Small intestine (tissue), 7 donors: ENCODE measurements at regions not wholly inside any gene's neighbourhood (a gene's known extent, or its start where the extent isn't known, plus 50 kb on each side); places are given as distances from the start of the nearest gene placed in this dataset.

ENCODE experiments used
- DNase-seq, 2 donors: peaks; one replicate each; pipeline versions ENCODE4 v3.0.0 to v3.0.0-alpha.2; 2013
- FAIRE-seq: peaks from 2 replicates; lab custom pipeline; 2012; peaks lifted over from hg19 to GRCh38; lab: Jason Lieb, UNC
- H3K27ac ChIP-seq, 3 donors: one replicate each; pipeline ENCODE4 v1.5.1; 2013; ENCODE audit warnings: low read length in 2 of 3, mild to moderate bottlenecking in 2 of 3, control low read depth in 1 of 3, inconsistent platforms in 1 of 3, low read depth in 1 of 3, moderate library complexity in 1 of 3
- H3K27me3 ChIP-seq, 3 donors: one replicate each; pipeline ENCODE4 v1.6.1; 2013; ENCODE audit warnings: low read length in 3 of 3, inconsistent platforms in 1 of 3; ENCODE audit not compliant: control insufficient read depth in 3 of 3, insufficient read depth in 3 of 3
- H3K36me3 ChIP-seq, 3 donors: one replicate each; pipeline ENCODE4 v1.6.1; 2013; ENCODE audit warnings: low read length in 3 of 3, inconsistent platforms in 1 of 3, low read depth in 1 of 3, mild to moderate bottlenecking in 1 of 3, moderate library complexity in 1 of 3; ENCODE audit not compliant: control insufficient read depth in 3 of 3, insufficient read depth in 2 of 3
- H3K4me1 ChIP-seq, 3 donors: one replicate each; pipeline ENCODE4 v1.6.1; 2013; ENCODE audit warnings: low read length in 2 of 3, inconsistent platforms in 1 of 3, low read depth in 1 of 3, mild to moderate bottlenecking in 1 of 3, moderate library complexity in 1 of 3; ENCODE audit not compliant: control insufficient read depth in 3 of 3, insufficient read depth in 2 of 3
- H3K4me3 ChIP-seq, 3 donors: one replicate each; pipeline ENCODE4 v1.5.1; 2013; ENCODE audit warnings: low read length in 3 of 3, control low read depth in 1 of 3, inconsistent platforms in 1 of 3, low read depth in 1 of 3, mild to moderate bottlenecking in 1 of 3, moderate library complexity in 1 of 3
- H3K9me3 ChIP-seq, 2 donors: one replicate each; pipeline ENCODE4 v1.6.1; 2013; ENCODE audit warnings: low read depth in 1 of 2, low read length in 1 of 2; ENCODE audit not compliant: control insufficient read depth in 2 of 2, insufficient read depth in 1 of 2
- WGBS, 3 donors: extraction: QIAGEN DNeasy Blood & Tissue Kit; methylation state at CpG; one replicate each; pipeline ENCODE4 v1.1.7; 2013; 5-methylcytosine and 5-hydroxymethylcytosine counted together
- donor health status: healthy with polysubstance abuse.
- donor health status: control.
- donor health status: control.
- donor health status: Bipolar disorder and iron deficiency.
- donor health status: healthy.

GRCh38 chr7:86968618-86969017, 90.8 kb downstream of the ELAPOR2 start:
- FAIRE-seq: no peak
- H3K4me3 ChIP-seq: no peak overlapping the region
- no peaks in the 10 kb centered on the region for H3K4me1 ChIP-seq
- DNase-seq: peak in 1 of 2 donors; percentile 1
- no peaks in the 10 kb centered on the region for H3K36me3 ChIP-seq
- H3K27me3 ChIP-seq: no peaks in the 10 kb centered on the region
- no peaks in the 10 kb centered on the region for H3K9me3 ChIP-seq
- H3K27ac ChIP-seq: no peak overlapping the region

- Histone ChIP-seq H3K4me1 (no peaks in the 10 kb centered on the region), H3K9me3 (no peaks in the 10 kb centered on the region), H3K27ac (no peak overlapping the region), H3K4me3 (no peak overlapping the region), H3K36me3 (no peaks in the 10 kb centered on the region), H3K27me3 (no peaks in the 10 kb centered on the region)
- 57 to 67% (median 60%) methylated on average over 2 of the region's 2 CpGs for WGBS, 3 donors
- DNase-seq: no peak
- FAIRE-seq: no peak
Observed at GRCh38 chr7:86966916-86967315, 92.5 kb downstream of the ELAPOR2 start.

GRCh38 chr7:86965727-86966120, 93.7 kb downstream of the ELAPOR2 start:
- FAIRE-seq: no peak
- H3K27ac ChIP-seq: no peak overlapping the region
- no peaks in the 10 kb centered on the region for H3K9me3 ChIP-seq
- H3K4me1 ChIP-seq: no peaks in the 10 kb centered on the region
- no peaks in the 10 kb centered on the region for H3K36me3 ChIP-seq
- DNase-seq: no peak
- no peaks in the 10 kb centered on the region for H3K27me3 ChIP-seq
- H3K4me3 ChIP-seq: no peak overlapping the region
- WGBS, 3 donors: 78 to 86% (median 80%) methylated on average over 2 of the region's 2 CpGs

- FAIRE-seq: no peak
- H3K27me3 ChIP-seq: no peaks in the 10 kb centered on the region
- WGBS, 3 donors: 40 to 56% (median 50%) methylated on average over 4 of the region's 4 CpGs
Observed at GRCh38 chr7:86964973-86965726, 94.3 kb downstream of the ELAPOR2 start.

GRCh38 chr7:86963599-86964230, 95.7 kb downstream of the ELAPOR2 start:
- Histone ChIP-seq H3K27ac (no peak overlapping the region), H3K36me3 (no peaks in the 10 kb centered on the region), H3K4me3 (no peak overlapping the region), H3K9me3 (no peaks in the 10 kb centered on the region), H3K27me3 (no peaks in the 10 kb centered on the region), H3K4me1 (no peaks in the 10 kb centered on the region)
- DNase-seq: no peak
- FAIRE-seq: no peak
- 32 to 52% (median 40%) methylated on average over 2 of the region's 2 CpGs for WGBS, 3 donors

More at GRCh38 chr7:86964973-86965726, 94.3 kb downstream of the ELAPOR2 start:
- H3K27ac ChIP-seq: no peak overlapping the region
- no peak overlapping the region for H3K4me3 ChIP-seq
- H3K4me1 ChIP-seq: no peaks in the 10 kb centered on the region
- no peaks in the 10 kb centered on the region for H3K36me3 ChIP-seq
- no peak for DNase-seq
- no peaks in the 10 kb centered on the region for H3K9me3 ChIP-seq

GRCh38 chr7:86962623-86963022, 96.8 kb downstream of the ELAPOR2 start:
- WGBS, 3 donors: 81% methylated on average over 3 of the region's 3 CpGs
- Histone ChIP-seq H3K4me3 (no peak overlapping the region), H3K27ac (no peak overlapping the region), H3K4me1 (no peaks in the 10 kb centered on the region), H3K9me3 (no peaks in the 10 kb centered on the region), H3K27me3 (no peaks in the 10 kb centered on the region), H3K36me3 (no peaks in the 10 kb centered on the region)
- FAIRE-seq: no peak
- DNase-seq: no peak

GRCh38 chr7:86961686-86962085, 97.8 kb downstream of the ELAPOR2 start:
- no peaks in the 10 kb centered on the region for H3K36me3 ChIP-seq
- no peak for FAIRE-seq
- no peaks in the 10 kb centered on the region for H3K4me1 ChIP-seq
- no peak for DNase-seq
- H3K27ac ChIP-seq: no peak overlapping the region
- no peak overlapping the region for H3K4me3 ChIP-seq
- no peaks in the 10 kb centered on the region for H3K9me3 ChIP-seq
- 69 to 91% (median 86%) methylated on average over 1 of the region's 1 CpG for WGBS, 3 donors
- H3K27me3 ChIP-seq: peaks cover 0 to 2% (median 0%) of the 10 kb centered on the region in 3 donors

- WGBS, 3 donors: 9 to 58% (median 21%) methylated on average over 2 of the region's 2 CpGs
- H3K36me3 ChIP-seq: no peaks in the 10 kb centered on the region
- H3K27ac ChIP-seq: no peak overlapping the region
- no peaks in the 10 kb centered on the region for H3K9me3 ChIP-seq
- no peaks in the 10 kb centered on the region for H3K4me1 ChIP-seq
- DNase-seq (peak; percentile 47 to 57), FAIRE-seq (no peak)
- peaks cover 0 to 2% (median 0%) of the 10 kb centered on the region in 3 donors for H3K27me3 ChIP-seq
- no peak overlapping the region for H3K4me3 ChIP-seq
Observed at GRCh38 chr7:86958380-86958779, 101.1 kb downstream of the ELAPOR2 start.
